Activated CD4-positive, alpha-beta T cell treated with anti-CD3 and anti-CD28 coated beads for 1 hour (primary cell): ENCODE measurements at regions not wholly inside any gene's neighbourhood (a gene's known extent, or its start where the extent isn't known, plus 50 kb on each side); places are given as distances from the start of the nearest gene placed in this dataset.

Source experiments
- DNase-seq: peaks from one replicate; pipeline ENCODE4 v3.0.0-alpha.2; 2020

- no peak for DNase-seq
These were observed 524.6 kb downstream of the EFNB2 start for GRCh38 chr13:106010836-106011235.

- no peak for DNase-seq
These were observed 526.9 kb downstream of the EFNB2 start for GRCh38 chr13:106008540-106008939.

GRCh38 chr13:106007156-106007555 lies 528.3 kb downstream of the EFNB2 start:
- no peak for DNase-seq

GRCh38 chr13:106003651-106004050 lies 531.8 kb downstream of the EFNB2 start:
- DNase-seq = no peak

GRCh38 chr13:106001443-106001842 lies 534.0 kb downstream of the EFNB2 start:
- no peak for DNase-seq

- DNase-seq = no peak
These were observed 537.6 kb downstream of the EFNB2 start for GRCh38 chr13:105997581-105998550.

GRCh38 chr13:105996391-105997025 lies 539.0 kb downstream of the EFNB2 start:
- DNase-seq = no peak

- no peak for DNase-seq
These were observed 541.1 kb downstream of the EFNB2 start for GRCh38 chr13:105994340-105994739.

GRCh38 chr13:105991622-105992277 lies 543.7 kb downstream of the EFNB2 start:
- DNase-seq = no peak

GRCh38 chr13:105991131-105991530 lies 544.3 kb downstream of the EFNB2 start:
- no peak for DNase-seq

GRCh38 chr13:105990256-105990958 lies 545.1 kb downstream of the EFNB2 start:
- no peak for DNase-seq

- DNase-seq = no peak
These were observed 550.8 kb downstream of the EFNB2 start for GRCh38 chr13:105984646-105985045.

GRCh38 chr13:105984236-105984635 lies 551.2 kb downstream of the EFNB2 start:
- DNase-seq = no peak

GRCh38 chr13:105982219-105982930 lies 553.1 kb downstream of the EFNB2 start:
- no peak for DNase-seq

- no peak for DNase-seq
These were observed 556.1 kb downstream of the EFNB2 start for GRCh38 chr13:105979131-105980011.

- DNase-seq = no peak
These were observed 561.1 kb downstream of the EFNB2 start for GRCh38 chr13:105974380-105974779.

GRCh38 chr13:105972811-105973590 lies 562.5 kb downstream of the EFNB2 start:
- DNase-seq = no peak

- DNase-seq = no peak
These were observed 563.1 kb downstream of the EFNB2 start for GRCh38 chr13:105972306-105972721.

GRCh38 chr13:105971738-105972137 lies 563.7 kb downstream of the EFNB2 start:
- DNase-seq = no peak

GRCh38 chr13:105971312-105971711 lies 564.1 kb downstream of the EFNB2 start:
- no peak for DNase-seq
